ENCODE measurements at regions not wholly inside any gene's neighbourhood (a gene's known extent, or its start where the extent isn't known, plus 50 kb on each side); places are given as distances from the start of the nearest gene placed in this dataset.

DNA sequence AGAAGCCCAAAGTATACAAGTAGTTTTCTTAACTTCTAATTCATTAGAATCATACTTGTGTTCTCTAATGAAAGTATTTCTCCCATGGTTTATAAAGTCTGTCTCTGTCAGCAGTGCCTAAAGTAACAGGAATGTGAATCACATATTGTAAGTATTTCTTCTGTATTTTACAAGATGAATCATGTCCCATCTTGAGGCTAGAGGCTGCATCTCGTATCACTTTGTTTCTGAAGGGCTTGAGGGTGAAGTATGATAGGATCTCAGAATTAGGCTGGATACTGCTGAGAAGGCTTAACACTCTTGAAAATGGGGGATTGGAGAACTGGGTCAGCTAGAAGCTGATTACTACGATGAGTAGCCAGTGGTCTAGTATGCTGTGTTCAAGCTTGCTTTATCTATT lies 242.2 kb upstream of the ACTBL2 start:
- no peak overlapping the region for H3K9ac ChIP-seq (ENCODE audit: low read depth in 1 of 2, low read length in 2 of 2)
- no peaks in the 10 kb centered on the region for H3K9me3 ChIP-seq (ENCODE audit: control insufficient read depth in 4 of 4, low read length in 3 of 4)
- no peaks in the 10 kb centered on the region for H3K4me1 ChIP-seq (ENCODE audit: control insufficient read depth in 4 of 4, insufficient read depth in 4 of 4, low read length in 3 of 4)
- H3K36me3 ChIP-seq (ENCODE audit: control insufficient read depth in 4 of 4, insufficient read depth in 3 of 4, low read depth in 1 of 4, low read length in 3 of 4), result no peaks in the 10 kb centered on the region
- H3K4me3 ChIP-seq (ENCODE audit: low read depth in 1 of 3, low read length in 3 of 3), result no peak overlapping the region
- no peaks in the 10 kb centered on the region for H3K27me3 ChIP-seq (ENCODE audit: control insufficient read depth in 4 of 4, insufficient read depth in 4 of 4, low read length in 3 of 4)
- TF ChIP-seq HNF4G (IDR thresholded peaks at IDR 0.05) (no peak), RAD21 (IDR thresholded peaks at IDR 0.05) (no peak), FOXA1 (IDR thresholded peaks at IDR 0.05) (no peak), EGR1 (IDR thresholded peaks at IDR 0.05; ENCODE audit: low read depth in 2 of 2) (no peak), SP1 (IDR thresholded peaks at IDR 0.05) (no peak), REST (IDR thresholded peaks at IDR 0.05) (no peak), NR2F2 (IDR thresholded peaks at IDR 0.05) (no peak), FOXA2 (IDR thresholded peaks at IDR 0.05) (no peak), RXRA (IDR thresholded peaks at IDR 0.05) (no peak), ATF3 (IDR thresholded peaks at IDR 0.05) (no peak), YY1 (IDR thresholded peaks at IDR 0.05) (no peak), JUND (IDR thresholded peaks at IDR 0.05) (no peak), HNF4A (conservative IDR thresholded peaks at IDR 0.05) (no peak), TAF1 (conservative IDR thresholded peaks at IDR 0.05) (no peak), GABPA (IDR thresholded peaks at IDR 0.05 in 1 of 2, conservative IDR thresholded peaks at IDR 0.05 in 1 of 2) (no peak)
- TF ChIP-seq, protein P1, sequence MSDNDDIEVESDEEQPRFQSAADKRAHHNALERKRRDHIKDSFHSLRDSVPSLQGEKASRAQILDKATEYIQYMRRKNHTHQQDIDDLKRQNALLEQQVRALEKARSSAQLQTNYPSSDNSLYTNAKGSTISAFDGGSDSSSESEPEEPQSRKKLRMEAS (IDR thresholded peaks at IDR 0.05), result no peak
- DNase-seq (ENCODE audit: low spot score), result no peak
- WGBS, result 93% methylated on average over 2 of the region's 2 CpGs
- H3K27ac ChIP-seq (ENCODE audit: low read depth in 1 of 2, low read length in 2 of 2), result no peak overlapping the region

DNA sequence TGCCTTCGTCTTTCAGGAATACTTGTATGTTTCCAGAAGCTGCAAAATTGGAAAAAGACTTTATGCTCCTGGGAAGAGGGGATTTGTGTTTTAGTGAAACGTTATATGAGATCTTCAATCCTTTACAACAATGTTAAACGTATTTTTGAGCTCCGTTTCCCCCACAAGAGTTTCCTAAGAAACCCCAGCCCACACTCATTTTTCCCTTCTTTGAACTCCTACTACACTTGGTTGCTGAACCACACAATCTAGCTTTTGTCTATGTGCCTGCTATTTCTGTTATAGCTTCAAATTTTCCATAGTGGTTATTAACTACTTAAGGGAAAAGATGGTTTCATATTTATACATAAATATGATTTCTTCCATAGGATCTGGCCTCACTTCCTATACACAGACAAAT lies 238.6 kb upstream of the ACTBL2 start:
- Histone ChIP-seq H3K27ac (ENCODE audit: low read depth in 1 of 2, low read length in 2 of 2) (no peak overlapping the region), H3K9ac (ENCODE audit: low read depth in 1 of 2, low read length in 2 of 2) (no peak overlapping the region), H3K36me3 (ENCODE audit: control insufficient read depth in 4 of 4, insufficient read depth in 3 of 4, low read depth in 1 of 4, low read length in 3 of 4) (no peaks in the 10 kb centered on the region), H3K27me3 (ENCODE audit: control insufficient read depth in 4 of 4, insufficient read depth in 4 of 4, low read length in 3 of 4) (no peaks in the 10 kb centered on the region), H3K4me3 (ENCODE audit: low read depth in 1 of 3, low read length in 3 of 3) (no peak overlapping the region), H3K9me3 (ENCODE audit: control insufficient read depth in 4 of 4, low read length in 3 of 4) (no peaks in the 10 kb centered on the region), H3K4me1 (ENCODE audit: control insufficient read depth in 4 of 4, insufficient read depth in 4 of 4, low read length in 3 of 4) (peaks cover 0 to 12% (median 3%) of the 10 kb centered on the region in 4 donors)
- TF ChIP-seq SP1 (IDR thresholded peaks at IDR 0.05) (no peak), ZBTB33 (IDR thresholded peaks at IDR 0.05) (no peak), GABPA (IDR thresholded peaks at IDR 0.05 in 1 of 2, conservative IDR thresholded peaks at IDR 0.05 in 1 of 2) (no peak), RAD21 (IDR thresholded peaks at IDR 0.05) (no peak), FOXA2 (IDR thresholded peaks at IDR 0.05) (no peak), NR2F2 (IDR thresholded peaks at IDR 0.05) (no peak), ATF3 (IDR thresholded peaks at IDR 0.05) (no peak), HNF4G (IDR thresholded peaks at IDR 0.05) (no peak), FOXA1 (IDR thresholded peaks at IDR 0.05) (no peak), EGR1 (IDR thresholded peaks at IDR 0.05; ENCODE audit: low read depth in 2 of 2) (no peak), RXRA (IDR thresholded peaks at IDR 0.05) (no peak), HNF4A (conservative IDR thresholded peaks at IDR 0.05) (no peak), YY1 (IDR thresholded peaks at IDR 0.05) (no peak)
- 90% methylated on average over 4 of the region's 4 CpGs for WGBS
- no peak for DNase-seq (ENCODE audit: low spot score)

Data from liver (tissue), 7 donors.